GM13976 (cell line): ENCODE measurements at regions not wholly inside any gene's neighbourhood (a gene's known extent, or its start where the extent isn't known, plus 50 kb on each side); places are given as distances from the start of the nearest gene placed in this dataset.

Source experiments
- DNase-seq: peaks from one replicate; pipeline ENCODE4 v3.0.0; 2012; ENCODE audit warnings: low spot score
- CTCF ChIP-seq: IDR thresholded peaks from 2 replicates; pipeline ENCODE4 v1.5.1; 2012; ENCODE audit warnings: borderline replicate concordance, mild to moderate bottlenecking; ENCODE audit not compliant: insufficient read depth; ENCODE audit errors: extremely low read depth, missing control alignments, control extremely low read depth
- in situ Hi-C: fragments of 300-500 bp; cut with MboI; formaldehyde crosslinking; loops from one replicate; pipeline ENCODE4 v1.12.0; 2022; ENCODE audit warnings: low sequenced_read_pairs, mixed read lengths, inconsistent platforms; ENCODE audit not compliant: unreplicated experiment

GRCh38 chr9:118273048-118273447 lies 568.8 kb downstream of the TLR4 start:
- in situ Hi-C loops: no loop called here
- TF ChIP-seq CTCF: no peak

GRCh38 chr9:118276784-118277183 lies 572.6 kb downstream of the TLR4 start:
- no peak for DNase-seq
- in situ Hi-C loops: no loop called here
- TF ChIP-seq CTCF: no peak

More at GRCh38 chr9:118273048-118273447, 568.8 kb downstream of the TLR4 start:
- DNase-seq: no peak

GRCh38 chr9:118281772-118282171 lies 577.6 kb downstream of the TLR4 start:
- no peak for DNase-seq
- TF ChIP-seq CTCF: no peak
- in situ Hi-C loops: no loop called here

GRCh38 chr9:118283488-118283887 lies 579.3 kb downstream of the TLR4 start:
- in situ Hi-C loops: no loop called here
- DNase-seq: no peak
- no peak for TF ChIP-seq CTCF

- no peak for DNase-seq
- no peak for TF ChIP-seq CTCF
- in situ Hi-C loops: no loop called here
These were observed 585.9 kb downstream of the TLR4 start for GRCh38 chr9:118290116-118290515.

- in situ Hi-C loops: no loop called here
- no peak for TF ChIP-seq CTCF
- DNase-seq: no peak
These were observed 591.2 kb downstream of the TLR4 start for GRCh38 chr9:118295413-118295812.

- TF ChIP-seq CTCF: no peak
- in situ Hi-C loops: no loop called here
- DNase-seq: no peak
These were observed 598.5 kb downstream of the TLR4 start for GRCh38 chr9:118302721-118303120.
